Upper lobe of left lung (tissue), 6 donors: ENCODE measurements at regions not wholly inside any gene's neighbourhood (a gene's known extent, or its start where the extent isn't known, plus 50 kb on each side); places are given as distances from the start of the nearest gene placed in this dataset.

Source experiments
- ATAC-seq, 2 donors: fragments of 200-7000 bp; cut with Tn5 transposase; one replicate each; pipeline ENCODE4 v1.9.1; 2022; ENCODE audit warnings: mild to moderate bottlenecking in 2 of 2, moderate library complexity in 2 of 2; ENCODE audit not compliant: low FRiP score in 2 of 2
- DNase-seq, 2 donors: peaks; one replicate each; pipeline ENCODE4 v3.0.0-alpha.2; 2019 to 2020
- H3K27ac ChIP-seq, 4 donors: fragments of 200-600 bp; sonication (generic); one replicate each; pipeline ENCODE4 v1.5.1; 2016 to 2019
- H3K27me3 ChIP-seq, 4 donors: fragments of 200-600 bp; sonication (generic); one replicate each; pipeline ENCODE4 v1.5.1; 2017 to 2019
- H3K36me3 ChIP-seq, 4 donors: fragments of 200-600 bp; sonication (generic); one replicate each; pipeline ENCODE4 v1.5.1; 2016 to 2019
- H3K4me1 ChIP-seq, 4 donors: fragments of 200-600 bp; sonication (generic); one replicate each; pipeline ENCODE4 v1.5.1; 2018 to 2019
- H3K4me3 ChIP-seq, 4 donors: fragments of 200-600 bp; sonication (generic); one replicate each; pipeline ENCODE4 v1.5.1; 2017 to 2019; ENCODE audit warnings: mild to moderate bottlenecking in 2 of 4, moderate library complexity in 1 of 4
- H3K9me3 ChIP-seq, 4 donors: fragments of 200-600 bp; sonication (generic); one replicate each; pipeline ENCODE4 v1.5.1; 2018 to 2019
- CTCF ChIP-seq, 6 experiments: fragments of 450-650 bp in 4 of 6; fragments of 200-600 bp in 2 of 6; sonication (generic) in 2 of 6; IDR thresholded peaks; one replicate each; pipeline ENCODE4 v1.5.1; 2016 to 2019; ENCODE audit warnings: antibody characterized with exemption in 6 of 6
- EP300 ChIP-seq, 4 donors: sonication (generic); formaldehyde crosslinking; IDR thresholded peaks; one replicate each; pipeline ENCODE4 v1.5.1; 2017; ENCODE audit warnings: antibody characterized with exemption in 4 of 4, control low read depth in 2 of 4
- POLR2A ChIP-seq, 4 donors: fragments of 450-650 bp; IDR thresholded peaks; one replicate each; pipeline ENCODE4 v1.5.1; 2016 to 2017; ENCODE audit warnings: antibody characterized with exemption in 4 of 4, mild to moderate bottlenecking in 2 of 4
- POLR2AphosphoS5 ChIP-seq, 2 donors: sonication (generic); formaldehyde crosslinking; IDR thresholded peaks; one replicate each; pipeline ENCODE4 v1.5.1; 2017; ENCODE audit warnings: antibody characterized with exemption in 2 of 2
- WGBS, 2 donors: methylation state at CpG; one replicate each; pipeline ENCODE4 v1.1.5; 2017 to 2018; 5-methylcytosine and 5-hydroxymethylcytosine counted together
- donor health status: DM: no; HTN: no; CAD: no; lungs with moderate emphysema.
- donor health status: DM: no; HTN: yes; CAD: no; lungs with severe emphysema.

- Histone ChIP-seq H3K27me3 (no peaks in the 10 kb centered on the region), H3K36me3 (no peaks in the 10 kb centered on the region), H3K4me3 (no peak overlapping the region), H3K9me3 (no peaks in the 10 kb centered on the region), H3K27ac (no peak overlapping the region), H3K4me1 (no peaks in the 10 kb centered on the region)
- 56 to 65% methylated on average over 9 to 11 of the region's 11 CpGs for WGBS, 2 donors
- DNase-seq, result no peak
- no peak for ATAC-seq
- TF ChIP-seq CTCF (IDR thresholded peaks at IDR 0.05), result no peak
- TF ChIP-seq POLR2A (IDR thresholded peaks at IDR 0.05), result no peak
- no peak for TF ChIP-seq POLR2AphosphoS5 (IDR thresholded peaks at IDR 0.05)
- TF ChIP-seq EP300 (IDR thresholded peaks at IDR 0.05), result no peak
Observed at GRCh38 chr1:37238364-37239224, 204.3 kb upstream of the GRIK3 start.

- WGBS, 2 donors, result 56 to 69% methylated on average over 4 of the region's 4 CpGs
- TF ChIP-seq CTCF (IDR thresholded peaks at IDR 0.05), result no peak
- no peak for TF ChIP-seq EP300 (IDR thresholded peaks at IDR 0.05)
- no peak for TF ChIP-seq POLR2AphosphoS5 (IDR thresholded peaks at IDR 0.05)
- H3K4me1 ChIP-seq, result no peaks in the 10 kb centered on the region
- no peaks in the 10 kb centered on the region for H3K9me3 ChIP-seq
- no peak overlapping the region for H3K27ac ChIP-seq
- H3K27me3 ChIP-seq, result no peaks in the 10 kb centered on the region
- no peak for ATAC-seq
- H3K36me3 ChIP-seq, result no peaks in the 10 kb centered on the region
- no peak for DNase-seq
- no peak overlapping the region for H3K4me3 ChIP-seq
Observed at GRCh38 chr1:37239225-37239740, 205.0 kb upstream of the GRIK3 start.

GRCh38 chr1:37240897-37241296 is 206.6 kb upstream of the GRIK3 start:
- ATAC-seq (no peak), DNase-seq (no peak)
- H3K36me3 ChIP-seq, result no peaks in the 10 kb centered on the region
- no peaks in the 10 kb centered on the region for H3K27me3 ChIP-seq
- no peak overlapping the region for H3K27ac ChIP-seq
- H3K4me3 ChIP-seq, result no peak overlapping the region
- no peaks in the 10 kb centered on the region for H3K9me3 ChIP-seq
- WGBS, 2 donors, result 24 to 36% methylated on average over 8 to 14 of the region's 15 CpGs
- H3K4me1 ChIP-seq, result no peaks in the 10 kb centered on the region
- TF ChIP-seq CTCF (IDR thresholded peaks at IDR 0.05), result no peak
- no peak for TF ChIP-seq POLR2A (IDR thresholded peaks at IDR 0.05)
- no peak for TF ChIP-seq EP300 (IDR thresholded peaks at IDR 0.05)
- TF ChIP-seq POLR2AphosphoS5 (IDR thresholded peaks at IDR 0.05), result no peak

- no peak for TF ChIP-seq EP300 (IDR thresholded peaks at IDR 0.05)
- no peak for TF ChIP-seq POLR2AphosphoS5 (IDR thresholded peaks at IDR 0.05)
- no peak for TF ChIP-seq CTCF (IDR thresholded peaks at IDR 0.05)
- no peak for TF ChIP-seq POLR2A (IDR thresholded peaks at IDR 0.05)
- Histone ChIP-seq H3K27me3 (no peaks in the 10 kb centered on the region), H3K9me3 (no peaks in the 10 kb centered on the region), H3K4me3 (no peak overlapping the region), H3K36me3 (no peaks in the 10 kb centered on the region), H3K4me1 (no peaks in the 10 kb centered on the region), H3K27ac (no peak overlapping the region)
- WGBS, 2 donors, result 63 to 75% methylated on average over 5 of the region's 5 CpGs
- no peak for ATAC-seq
- no peak for DNase-seq
Observed at GRCh38 chr1:37242501-37242900, 208.2 kb upstream of the GRIK3 start.
